Epithelial cell of esophagus (primary cell): ENCODE measurements at regions not wholly inside any gene's neighbourhood (a gene's known extent, or its start where the extent isn't known, plus 50 kb on each side); places are given as distances from the start of the nearest gene placed in this dataset.

Experiments used
- DNase-seq: peaks from one replicate; pipeline ENCODE4 v3.0.0; 2010; ENCODE audit warnings: low read depth
- H3K4me3 ChIP-seq: 2 replicates; pipeline ENCODE4 v1.5.1; 2011; ENCODE audit warnings: mild to moderate bottlenecking, low read length, control low read depth
- CTCF ChIP-seq: IDR thresholded peaks from 2 replicates; pipeline ENCODE4 v1.5.1; 2011; ENCODE audit warnings: low read depth, mild to moderate bottlenecking, low read length, control low read depth, inconsistent platforms; ENCODE audit not compliant: insufficient read depth; ENCODE audit errors: missing control alignments

- no peak overlapping the region for H3K4me3 ChIP-seq
- TF ChIP-seq CTCF, result no peak
- no peak for DNase-seq
These were observed 290.0 kb upstream of the RUNX1 start for GRCh38 chr21:35338881-35339632.

- no peak overlapping the region for H3K4me3 ChIP-seq
- TF ChIP-seq CTCF, result no peak
- no peak for DNase-seq
These were observed 289.2 kb upstream of the RUNX1 start for GRCh38 chr21:35338281-35338680.

DNA sequence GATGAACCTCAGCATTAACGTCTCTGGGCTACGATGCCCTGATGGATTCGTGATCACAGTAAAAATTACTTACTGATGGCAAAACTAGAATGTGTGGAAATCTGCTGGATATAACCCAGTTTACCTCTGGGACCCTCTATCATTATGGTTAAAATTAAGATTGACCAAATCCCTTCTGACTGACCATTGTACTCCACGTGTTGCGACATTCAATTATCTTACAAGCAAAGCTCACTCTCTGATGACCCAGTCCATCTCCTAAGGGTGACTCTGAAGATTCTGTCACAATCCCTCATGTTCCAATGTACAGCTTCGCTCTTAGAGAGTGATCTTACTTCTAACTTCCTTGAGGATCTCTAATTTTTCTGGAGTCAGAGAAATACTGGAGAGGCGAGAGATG lies 288.5 kb upstream of the RUNX1 start:
- TF ChIP-seq CTCF, result no peak
- no peak for DNase-seq

DNA sequence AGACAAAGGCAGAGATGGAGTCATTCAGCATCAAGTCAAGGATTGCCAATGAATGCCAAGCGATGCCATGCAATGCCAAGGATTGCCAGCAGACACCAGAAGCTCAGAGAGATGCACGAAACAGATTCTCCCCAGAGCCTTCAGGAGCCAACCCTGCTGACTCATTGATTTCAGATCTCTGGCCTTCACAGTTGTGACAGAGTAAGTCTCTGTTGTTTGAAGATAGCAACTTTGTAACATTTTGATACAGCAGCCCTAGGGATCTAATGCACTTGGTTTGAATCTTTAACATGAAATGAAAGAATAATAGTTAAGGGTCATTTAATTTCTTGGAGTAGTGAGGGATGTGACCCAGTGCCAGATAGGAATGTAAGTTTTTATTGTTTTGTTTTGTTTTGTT lies 287.4 kb upstream of the RUNX1 start:
- TF ChIP-seq CTCF, result no peak
- H3K4me3 ChIP-seq, result no peak overlapping the region
- DNase-seq, result no peak

More for the DNA sequence above, 288.5 kb upstream of the RUNX1 start:
- H3K4me3 ChIP-seq, result no peak overlapping the region

GRCh38 chr21:35335951-35336446 lies 286.9 kb upstream of the RUNX1 start:
- no peak for TF ChIP-seq CTCF
- H3K4me3 ChIP-seq, result no peak overlapping the region
- DNase-seq, result no peak

DNA sequence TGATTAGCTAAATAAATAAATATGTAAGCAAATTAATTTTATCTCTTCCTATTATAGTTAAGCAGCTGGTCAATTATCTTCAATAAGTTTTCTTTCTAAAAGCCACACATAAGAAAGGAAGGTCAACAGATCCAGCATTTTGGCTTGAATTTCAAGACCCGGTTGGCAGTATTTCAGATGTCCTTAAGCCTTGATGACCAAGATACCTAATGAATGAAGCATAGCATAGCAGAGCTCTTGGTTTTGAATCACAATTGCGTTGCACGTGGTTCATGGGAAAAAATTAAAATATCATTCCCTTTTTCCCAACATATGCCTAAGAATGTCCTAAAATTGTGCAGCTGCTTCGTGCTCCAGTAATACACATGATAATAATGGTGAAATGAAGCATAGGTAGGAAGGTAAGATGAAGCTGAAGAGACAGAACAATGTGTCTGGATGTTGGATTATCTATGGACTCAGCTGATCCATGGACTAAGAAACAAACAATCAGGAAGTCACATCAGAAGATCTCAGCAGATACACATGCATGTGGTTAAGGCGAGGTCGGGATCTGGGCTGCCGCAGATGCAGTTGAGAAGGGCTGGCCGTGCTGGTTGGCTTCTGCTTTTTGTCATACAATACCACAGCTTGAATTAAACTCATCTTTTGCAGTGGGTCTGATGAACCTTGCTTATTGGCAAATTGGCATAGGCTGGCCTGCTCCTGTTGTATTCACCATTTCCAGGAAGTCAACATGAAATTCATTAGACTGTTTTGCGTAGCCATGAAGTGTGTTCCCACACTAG lies 284.9 kb upstream of the RUNX1 start:
- no peak for DNase-seq
- no peak overlapping the region for H3K4me3 ChIP-seq
- no peak for TF ChIP-seq CTCF
